ENCODE measurements at regions not wholly inside any gene's neighbourhood (a gene's known extent, or its start where the extent isn't known, plus 50 kb on each side); places are given as distances from the start of the nearest gene placed in this dataset.

DNA sequence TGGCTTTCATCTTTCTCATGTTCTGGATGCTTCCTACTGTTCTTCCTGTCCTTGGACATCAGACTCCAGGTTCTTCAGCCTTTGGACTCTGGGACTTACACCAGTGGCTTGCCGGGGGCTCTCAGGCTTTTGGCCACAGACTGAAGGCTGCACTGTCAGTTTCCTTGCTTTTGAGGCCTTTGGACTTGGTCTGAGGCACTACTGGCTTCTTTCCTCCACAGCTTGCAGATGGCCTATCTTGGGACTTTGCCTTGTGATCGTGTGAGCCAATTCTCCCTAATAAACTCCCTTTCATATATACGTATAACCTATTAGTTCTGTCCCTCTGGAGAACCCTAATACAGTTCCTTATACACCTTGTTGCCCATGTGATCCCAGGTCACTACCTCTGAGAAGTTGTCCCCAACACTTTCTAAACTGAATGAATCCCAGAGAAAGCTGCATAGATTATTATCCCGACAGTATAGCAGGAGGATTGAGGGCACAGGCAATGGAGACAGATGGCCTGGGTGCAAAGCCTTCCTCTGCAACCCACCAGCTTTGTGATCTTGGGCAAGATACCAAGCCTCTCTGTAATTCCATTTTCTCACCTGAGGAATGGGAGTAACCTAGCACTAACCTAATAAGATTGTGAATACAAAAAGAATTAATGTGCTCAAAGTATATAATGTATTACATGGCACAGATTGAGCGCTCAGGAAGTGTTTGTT is 449.6 kb upstream of the BRINP1 start:
- no peaks in the 10 kb centered on the region for H3K27me3 ChIP-seq (ENCODE audit: control insufficient read depth, insufficient read depth, low read length)
- H3K36me3 ChIP-seq (ENCODE audit: control insufficient read depth, insufficient read depth, low read length) = no peaks in the 10 kb centered on the region
- TF ChIP-seq, protein P1, sequence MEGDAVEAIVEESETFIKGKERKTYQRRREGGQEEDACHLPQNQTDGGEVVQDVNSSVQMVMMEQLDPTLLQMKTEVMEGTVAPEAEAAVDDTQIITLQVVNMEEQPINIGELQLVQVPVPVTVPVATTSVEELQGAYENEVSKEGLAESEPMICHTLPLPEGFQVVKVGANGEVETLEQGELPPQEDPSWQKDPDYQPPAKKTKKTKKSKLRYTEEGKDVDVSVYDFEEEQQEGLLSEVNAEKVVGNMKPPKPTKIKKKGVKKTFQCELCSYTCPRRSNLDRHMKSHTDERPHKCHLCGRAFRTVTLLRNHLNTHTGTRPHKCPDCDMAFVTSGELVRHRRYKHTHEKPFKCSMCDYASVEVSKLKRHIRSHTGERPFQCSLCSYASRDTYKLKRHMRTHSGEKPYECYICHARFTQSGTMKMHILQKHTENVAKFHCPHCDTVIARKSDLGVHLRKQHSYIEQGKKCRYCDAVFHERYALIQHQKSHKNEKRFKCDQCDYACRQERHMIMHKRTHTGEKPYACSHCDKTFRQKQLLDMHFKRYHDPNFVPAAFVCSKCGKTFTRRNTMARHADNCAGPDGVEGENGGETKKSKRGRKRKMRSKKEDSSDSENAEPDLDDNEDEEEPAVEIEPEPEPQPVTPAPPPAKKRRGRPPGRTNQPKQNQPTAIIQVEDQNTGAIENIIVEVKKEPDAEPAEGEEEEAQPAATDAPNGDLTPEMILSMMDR (IDR thresholded peaks at IDR 0.05; ENCODE audit: insufficient read depth, low read length, poor library complexity, severe bottlenecking) = no peak
- H3K4me3 ChIP-seq (ENCODE audit: low read depth, low read length) = no peak overlapping the region
- DNase-seq (ENCODE audit: low read depth) = no peak

DNA sequence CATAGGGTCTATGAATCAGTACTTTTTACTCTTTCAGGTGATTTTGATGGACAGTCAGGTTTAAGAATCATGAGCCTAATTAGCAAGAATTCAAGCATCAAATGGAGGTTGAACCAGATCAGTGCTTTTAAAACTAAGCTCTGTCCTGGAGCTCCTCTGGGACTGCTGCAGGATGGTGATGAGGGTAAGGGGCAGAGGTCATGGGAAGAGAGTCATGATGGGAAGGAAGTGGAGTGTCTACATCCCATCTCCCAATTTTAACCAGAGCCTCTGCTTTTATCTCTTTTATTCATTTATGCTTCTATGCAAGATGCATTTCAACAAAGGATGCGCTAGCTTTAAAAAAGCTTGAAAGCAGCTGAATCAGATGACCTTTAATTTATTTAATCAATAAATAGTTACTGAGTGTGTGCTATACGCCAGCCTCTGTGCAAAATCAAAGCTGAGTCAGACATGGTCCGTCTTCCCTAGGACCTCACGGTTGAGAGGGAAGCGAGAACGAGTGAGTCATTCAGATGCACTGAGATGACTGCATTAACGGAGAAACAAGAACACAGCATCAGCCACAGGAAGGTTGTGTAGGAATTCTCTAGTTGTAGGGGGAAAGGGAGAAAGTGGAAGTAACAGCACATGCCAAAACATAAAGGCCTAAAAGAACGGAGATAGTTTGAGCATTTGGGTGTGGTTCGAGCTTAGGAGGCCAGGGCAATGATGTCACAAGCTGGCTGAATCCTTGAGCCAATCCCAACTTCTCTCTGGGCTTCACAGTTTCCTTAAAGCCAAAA is 441.6 kb upstream of the BRINP1 start:
- TF ChIP-seq, protein P1 (IDR thresholded peaks at IDR 0.05; ENCODE audit: insufficient read depth, low read length, poor library complexity, severe bottlenecking) = no peak
- Histone ChIP-seq H3K36me3 (ENCODE audit: control insufficient read depth, insufficient read depth, low read length) (no peaks in the 10 kb centered on the region), H3K27me3 (ENCODE audit: control insufficient read depth, insufficient read depth, low read length) (no peaks in the 10 kb centered on the region), H3K4me3 (ENCODE audit: low read depth, low read length) (no peak overlapping the region)
- peak; percentile 39 for DNase-seq (ENCODE audit: low read depth)

- Histone ChIP-seq H3K36me3 (ENCODE audit: control insufficient read depth, insufficient read depth, low read length) (no peaks in the 10 kb centered on the region), H3K27me3 (ENCODE audit: control insufficient read depth, insufficient read depth, low read length) (no peaks in the 10 kb centered on the region), H3K4me3 (ENCODE audit: low read depth, low read length) (no peak overlapping the region)
- no peak for DNase-seq (ENCODE audit: low read depth)
- TF ChIP-seq, protein P1 (IDR thresholded peaks at IDR 0.05; ENCODE audit: insufficient read depth, low read length, poor library complexity, severe bottlenecking) = no peak
Measured at GRCh38 chr9:119803679-119804078, 434.4 kb upstream of the BRINP1 start.

DNA sequence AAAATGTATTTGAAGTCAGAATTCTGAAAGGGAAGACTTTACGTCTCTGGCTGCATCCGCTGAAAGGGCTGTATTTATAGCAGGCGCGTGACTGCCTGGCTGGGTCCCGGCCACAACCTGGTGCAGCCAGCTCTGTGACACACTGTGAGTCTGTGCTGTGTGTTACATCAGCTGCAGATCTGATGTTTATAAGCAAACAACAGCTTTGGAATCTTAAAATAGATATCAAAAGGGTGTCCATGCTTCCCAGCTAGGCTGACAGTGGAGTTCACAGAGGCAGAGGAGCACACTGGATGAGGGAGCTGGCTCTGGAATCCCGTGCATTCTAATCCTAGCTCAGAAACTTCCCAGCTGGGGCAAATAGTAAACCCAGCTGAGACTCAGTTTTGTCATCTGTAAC is 433.4 kb upstream of the BRINP1 start:
- no peak for DNase-seq (ENCODE audit: low read depth)
- H3K4me3 ChIP-seq (ENCODE audit: low read depth, low read length) = no peak overlapping the region
- H3K36me3 ChIP-seq (ENCODE audit: control insufficient read depth, insufficient read depth, low read length) = no peaks in the 10 kb centered on the region
- H3K27me3 ChIP-seq (ENCODE audit: control insufficient read depth, insufficient read depth, low read length) = no peaks in the 10 kb centered on the region
- TF ChIP-seq, protein P1 (IDR thresholded peaks at IDR 0.05; ENCODE audit: insufficient read depth, low read length, poor library complexity, severe bottlenecking) = no peak

GRCh38 chr9:119802133-119802532 is 432.9 kb upstream of the BRINP1 start:
- no peak for DNase-seq (ENCODE audit: low read depth)
- H3K27me3 ChIP-seq (ENCODE audit: control insufficient read depth, insufficient read depth, low read length) = no peaks in the 10 kb centered on the region
- TF ChIP-seq, protein P1 (IDR thresholded peaks at IDR 0.05; ENCODE audit: insufficient read depth, low read length, poor library complexity, severe bottlenecking) = no peak
- no peak overlapping the region for H3K4me3 ChIP-seq (ENCODE audit: low read depth, low read length)
- no peaks in the 10 kb centered on the region for H3K36me3 ChIP-seq (ENCODE audit: control insufficient read depth, insufficient read depth, low read length)

Measured in kidney epithelial cell (primary cell).